ENCODE measurements at regions not wholly inside any gene's neighbourhood (a gene's known extent, or its start where the extent isn't known, plus 50 kb on each side); places are given as distances from the start of the nearest gene placed in this dataset.

DNA sequence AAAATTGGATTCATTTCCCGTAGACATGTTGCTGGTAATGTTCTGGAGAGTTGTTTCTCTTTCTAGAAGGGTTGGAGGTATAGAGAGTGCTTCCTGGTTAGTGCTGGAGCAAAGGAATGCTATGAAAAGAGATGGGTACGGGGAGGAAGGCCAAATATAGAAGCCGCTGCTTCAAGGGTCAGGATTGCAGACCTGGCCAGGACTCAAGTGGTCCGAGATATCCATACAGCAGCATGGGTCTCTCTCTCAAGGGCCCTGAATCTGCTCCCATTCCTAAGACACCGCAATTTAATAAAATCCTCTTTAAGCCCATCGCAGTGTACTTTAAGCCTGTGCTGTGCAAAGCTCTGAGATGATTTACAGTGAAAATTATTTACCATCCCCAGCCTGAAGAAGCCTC is 287.0 kb downstream of the FAM43A start:
- Mint-ChIP-seq H3K9me3 (no peaks in the 10 kb centered on the region), H3K27ac (no peak overlapping the region), H3K4me3 (no peak overlapping the region), H3K4me1 (no peaks in the 10 kb centered on the region), H3K27me3 (ENCODE audit: insufficient read depth, low read depth) (peaks cover 11% of the 10 kb centered on the region), H3K36me3 (no peaks in the 10 kb centered on the region)
- Histone ChIP-seq H3K9me3 (ENCODE audit: low read depth) (no peaks in the 10 kb centered on the region), H3F3A (ENCODE audit: low read depth) (no peaks in the 10 kb centered on the region), H3K27ac (no peak overlapping the region), H3K4me3 (no peak overlapping the region), H4K20me1 (ENCODE audit: low read depth) (no peaks in the 10 kb centered on the region), H3K9ac (no peak overlapping the region), H2AFZ (replicated peaks) (no peak overlapping the region), H3K4me2 (no peak overlapping the region), H3K4me1 (no peaks in the 10 kb centered on the region), H3K27me3 (no peaks in the 10 kb centered on the region), H3K36me3 (no peaks in the 10 kb centered on the region), H3K79me2 (ENCODE audit: low read depth) (no peaks in the 10 kb centered on the region)
- DNase-seq (ENCODE audit: low spot score) = no peak
- TF ChIP-seq CTCF (IDR thresholded peaks at IDR 0.05) = no peak
- TF ChIP-seq EZH2phosphoT487 (IDR thresholded peaks at IDR 0.05) = no peak
- no peak for TF ChIP-seq EZH2 (IDR thresholded peaks at IDR 0.05)

GRCh38 chr3:194973366-194974000 is 287.8 kb downstream of the FAM43A start:
- no peak overlapping the region for H3K27ac Mint-ChIP-seq
- H3K36me3 Mint-ChIP-seq = no peaks in the 10 kb centered on the region
- Histone ChIP-seq H3K4me3 (no peak overlapping the region), H3K27me3 (no peaks in the 10 kb centered on the region), H2AFZ (replicated peaks) (no peak overlapping the region), H3K79me2 (ENCODE audit: low read depth) (no peaks in the 10 kb centered on the region), H4K20me1 (ENCODE audit: low read depth) (no peaks in the 10 kb centered on the region), H3K9ac (no peak overlapping the region), H3K4me2 (no peak overlapping the region), H3K27ac (no peak overlapping the region), H3K9me3 (ENCODE audit: low read depth) (no peaks in the 10 kb centered on the region), H3F3A (ENCODE audit: low read depth) (no peaks in the 10 kb centered on the region), H3K4me1 (no peaks in the 10 kb centered on the region), H3K36me3 (no peaks in the 10 kb centered on the region)
- H3K9me3 Mint-ChIP-seq = no peaks in the 10 kb centered on the region
- H3K4me3 Mint-ChIP-seq = no peak overlapping the region
- peaks cover 7% of the 10 kb centered on the region for H3K27me3 Mint-ChIP-seq (ENCODE audit: insufficient read depth, low read depth)
- no peaks in the 10 kb centered on the region for H3K4me1 Mint-ChIP-seq
- TF ChIP-seq CTCF (IDR thresholded peaks at IDR 0.05) = no peak
- no peak for TF ChIP-seq EZH2 (IDR thresholded peaks at IDR 0.05)
- TF ChIP-seq EZH2phosphoT487 (IDR thresholded peaks at IDR 0.05) = no peak
- no peak for DNase-seq (ENCODE audit: low spot score)

- H3K79me2 ChIP-seq (ENCODE audit: low read depth) = no peaks in the 10 kb centered on the region
- no peaks in the 10 kb centered on the region for H3K4me1 Mint-ChIP-seq
- no peak overlapping the region for H3K4me3 Mint-ChIP-seq
- H3K27ac Mint-ChIP-seq = no peak overlapping the region
- H3K9me3 ChIP-seq (ENCODE audit: low read depth) = no peaks in the 10 kb centered on the region
- H3K36me3 Mint-ChIP-seq = no peaks in the 10 kb centered on the region
- no peaks in the 10 kb centered on the region for H3F3A ChIP-seq (ENCODE audit: low read depth)
- H4K20me1 ChIP-seq (ENCODE audit: low read depth) = no peaks in the 10 kb centered on the region
- no peak overlapping the region for H3K4me3 ChIP-seq
- H3K9ac ChIP-seq = no peak overlapping the region
- H3K4me2 ChIP-seq = no peak overlapping the region
- H3K36me3 ChIP-seq = no peaks in the 10 kb centered on the region
- peaks cover 7% of the 10 kb centered on the region for H3K27me3 Mint-ChIP-seq (ENCODE audit: insufficient read depth, low read depth)
- no peaks in the 10 kb centered on the region for H3K9me3 Mint-ChIP-seq
- H3K4me1 ChIP-seq = no peaks in the 10 kb centered on the region
- DNase-seq (ENCODE audit: low spot score) = no peak
- H3K27ac ChIP-seq = no peak overlapping the region
- TF ChIP-seq EZH2phosphoT487 (IDR thresholded peaks at IDR 0.05) (no peak), EZH2 (IDR thresholded peaks at IDR 0.05) (no peak), CTCF (IDR thresholded peaks at IDR 0.05) (no peak)
- no peaks in the 10 kb centered on the region for H3K27me3 ChIP-seq
- H2AFZ ChIP-seq (replicated peaks) = no peak overlapping the region
These were observed 288.9 kb downstream of the FAM43A start for GRCh38 chr3:194974468-194975135.
